ENCODE measurements at regions not wholly inside any gene's neighbourhood (a gene's known extent, or its start where the extent isn't known, plus 50 kb on each side); places are given as distances from the start of the nearest gene placed in this dataset.

DNA sequence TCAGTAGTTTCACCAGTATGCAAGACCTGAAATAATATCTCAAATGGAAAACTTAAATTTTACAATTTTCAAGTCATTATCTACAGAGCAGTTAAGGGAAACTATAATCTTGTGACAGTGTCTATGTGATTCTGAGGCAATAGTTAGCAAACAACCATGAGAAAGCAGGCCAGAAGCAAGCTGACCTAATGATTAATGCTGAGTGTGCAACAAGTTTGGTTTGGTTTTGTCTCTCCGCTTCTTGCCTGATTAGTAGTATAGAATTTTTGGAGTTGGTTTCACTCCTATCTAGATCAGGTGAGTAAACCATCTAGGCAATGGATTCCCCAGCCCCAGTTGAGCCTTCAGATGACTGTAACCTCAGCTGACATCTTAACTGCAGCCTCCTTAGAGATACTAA is 212.9 kb upstream of the NAV3 start:
- Mint-ChIP-seq H3K4me1 (no peaks in the 10 kb centered on the region), H3K4me3 (no peak overlapping the region), H3K27ac (no peak overlapping the region), H3K9me3 (ENCODE audit: insufficient read depth) (peaks cover 3% of the 10 kb centered on the region), H3K27me3 (no peaks in the 10 kb centered on the region)
- no peak overlapping the region for H3K4me3 ChIP-seq (ENCODE audit: control extremely low read depth in 1 of 5, extremely low read depth in 1 of 5, insufficient read depth in 1 of 5, low read depth in 2 of 5, low read length in 4 of 5)
- H3K4me1 ChIP-seq (ENCODE audit: control insufficient read depth in 2 of 2, insufficient read depth in 2 of 2, low read length in 2 of 2), result no peaks in the 10 kb centered on the region
- TF ChIP-seq EZH2 (IDR thresholded peaks at IDR 0.05; ENCODE audit: borderline replicate concordance, insufficient read depth, low read depth, low read length, poor library complexity, severe bottlenecking), result no peak
- TF ChIP-seq, protein P1, sequence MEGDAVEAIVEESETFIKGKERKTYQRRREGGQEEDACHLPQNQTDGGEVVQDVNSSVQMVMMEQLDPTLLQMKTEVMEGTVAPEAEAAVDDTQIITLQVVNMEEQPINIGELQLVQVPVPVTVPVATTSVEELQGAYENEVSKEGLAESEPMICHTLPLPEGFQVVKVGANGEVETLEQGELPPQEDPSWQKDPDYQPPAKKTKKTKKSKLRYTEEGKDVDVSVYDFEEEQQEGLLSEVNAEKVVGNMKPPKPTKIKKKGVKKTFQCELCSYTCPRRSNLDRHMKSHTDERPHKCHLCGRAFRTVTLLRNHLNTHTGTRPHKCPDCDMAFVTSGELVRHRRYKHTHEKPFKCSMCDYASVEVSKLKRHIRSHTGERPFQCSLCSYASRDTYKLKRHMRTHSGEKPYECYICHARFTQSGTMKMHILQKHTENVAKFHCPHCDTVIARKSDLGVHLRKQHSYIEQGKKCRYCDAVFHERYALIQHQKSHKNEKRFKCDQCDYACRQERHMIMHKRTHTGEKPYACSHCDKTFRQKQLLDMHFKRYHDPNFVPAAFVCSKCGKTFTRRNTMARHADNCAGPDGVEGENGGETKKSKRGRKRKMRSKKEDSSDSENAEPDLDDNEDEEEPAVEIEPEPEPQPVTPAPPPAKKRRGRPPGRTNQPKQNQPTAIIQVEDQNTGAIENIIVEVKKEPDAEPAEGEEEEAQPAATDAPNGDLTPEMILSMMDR (IDR thresholded peaks at IDR 0.05), result no peak
- no peaks in the 10 kb centered on the region for H3K27me3 ChIP-seq (replicated peaks in 1 of 4; ENCODE audit: control extremely low read depth in 1 of 4, control insufficient read depth in 3 of 4, insufficient read depth in 4 of 4, low read length in 3 of 4)
- H3K9ac ChIP-seq (ENCODE audit: low read length), result no peak overlapping the region
- intact Hi-C loops (cut with micrococcal nuclease), result no loop called here
- H4K20me1 ChIP-seq (ENCODE audit: control insufficient read depth, insufficient read depth, low read length, poor library complexity, severe bottlenecking), result no peaks in the 10 kb centered on the region
- no peak overlapping the region for H3K4me2 ChIP-seq (replicated peaks; ENCODE audit: low read depth, low read length, poor library complexity, severe bottlenecking)
- H2AFZ ChIP-seq (ENCODE audit: insufficient read depth, low read depth, low read length, poor library complexity, severe bottlenecking), result no peak overlapping the region
- POLR2A ChIA-PET, result no interaction called here
- no peak overlapping the region for H3K27ac ChIP-seq (ENCODE audit: low read length in 2 of 2)
- H3K9me3 ChIP-seq (ENCODE audit: control extremely low read depth in 1 of 3, control insufficient read depth in 2 of 3, insufficient read depth in 1 of 3, low read length in 2 of 3), result no peaks in the 10 kb centered on the region
- DNase-seq (no peak), ATAC-seq (ENCODE audit: low read depth) (no peak)
- no peaks in the 10 kb centered on the region for H3K79me2 ChIP-seq (ENCODE audit: control insufficient read depth, insufficient read depth, low read length)
- no peaks in the 10 kb centered on the region for H3K36me3 ChIP-seq (replicated peaks in 1 of 2; ENCODE audit: control extremely low read depth in 1 of 2, control insufficient read depth in 1 of 2, extremely low read depth in 1 of 2, insufficient read depth in 2 of 2, low read length in 1 of 2)
- CTCF ChIA-PET, result no interaction called here
- no CpG with 5 or more reads among the region's 1 CpG for WGBS (ENCODE audit: insufficient coverage)

DNA sequence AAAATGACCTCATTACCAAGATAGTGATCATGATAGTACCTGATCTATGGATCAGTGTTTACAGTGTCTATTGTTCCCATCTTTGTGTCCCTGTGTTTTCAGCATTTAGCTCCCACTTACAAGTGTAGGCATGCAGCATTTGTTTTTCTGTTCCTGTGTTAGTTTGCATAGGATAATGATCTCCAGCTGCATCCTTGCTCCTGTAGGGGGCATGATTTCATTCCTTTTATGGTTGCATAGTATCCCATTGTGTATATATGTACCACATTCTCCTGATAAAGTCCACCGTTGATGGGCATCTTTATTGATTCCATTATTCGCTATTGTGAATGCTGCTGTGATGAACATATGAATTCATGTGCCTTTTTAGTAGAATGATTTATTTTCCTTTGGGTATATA is 215.4 kb upstream of the NAV3 start:
- Mint-ChIP-seq H3K4me3 (no peak overlapping the region), H3K27me3 (no peaks in the 10 kb centered on the region), H3K4me1 (no peaks in the 10 kb centered on the region), H3K27ac (no peak overlapping the region), H3K9me3 (ENCODE audit: insufficient read depth) (peaks cover 3% of the 10 kb centered on the region)
- Histone ChIP-seq H3K4me1 (ENCODE audit: control insufficient read depth in 2 of 2, insufficient read depth in 2 of 2, low read length in 2 of 2) (no peaks in the 10 kb centered on the region), H3K27ac (ENCODE audit: low read length in 2 of 2) (no peak overlapping the region), H3K9ac (ENCODE audit: low read length) (no peak overlapping the region), H4K20me1 (ENCODE audit: control insufficient read depth, insufficient read depth, low read length, poor library complexity, severe bottlenecking) (no peaks in the 10 kb centered on the region), H2AFZ (ENCODE audit: insufficient read depth, low read depth, low read length, poor library complexity, severe bottlenecking) (no peak overlapping the region), H3K79me2 (ENCODE audit: control insufficient read depth, insufficient read depth, low read length) (no peaks in the 10 kb centered on the region), H3K4me3 (ENCODE audit: control extremely low read depth in 1 of 5, extremely low read depth in 1 of 5, insufficient read depth in 1 of 5, low read depth in 2 of 5, low read length in 4 of 5) (no peak overlapping the region), H3K4me2 (replicated peaks; ENCODE audit: low read depth, low read length, poor library complexity, severe bottlenecking) (no peak overlapping the region), H3K27me3 (replicated peaks in 1 of 4; ENCODE audit: control extremely low read depth in 1 of 4, control insufficient read depth in 3 of 4, insufficient read depth in 4 of 4, low read length in 3 of 4) (no peaks in the 10 kb centered on the region), H3K9me3 (ENCODE audit: control extremely low read depth in 1 of 3, control insufficient read depth in 2 of 3, insufficient read depth in 1 of 3, low read length in 2 of 3) (no peaks in the 10 kb centered on the region), H3K36me3 (replicated peaks in 1 of 2; ENCODE audit: control extremely low read depth in 1 of 2, control insufficient read depth in 1 of 2, extremely low read depth in 1 of 2, insufficient read depth in 2 of 2, low read length in 1 of 2) (no peaks in the 10 kb centered on the region)
- CTCF ChIA-PET, result no interaction called here
- no peak for DNase-seq
- WGBS (ENCODE audit: insufficient coverage), result no CpG with 5 or more reads among the region's 2 CpGs
- POLR2A ChIA-PET, result no interaction called here
- TF ChIP-seq, protein P1 (IDR thresholded peaks at IDR 0.05), result no peak
- no peak for TF ChIP-seq EZH2 (IDR thresholded peaks at IDR 0.05; ENCODE audit: borderline replicate concordance, insufficient read depth, low read depth, low read length, poor library complexity, severe bottlenecking)
- intact Hi-C loops (cut with micrococcal nuclease), result no loop called here
- ATAC-seq (ENCODE audit: low read depth), result no peak
